PC-3 (cell line): ENCODE measurements at regions not wholly inside any gene's neighbourhood (a gene's known extent, or its start where the extent isn't known, plus 50 kb on each side); places are given as distances from the start of the nearest gene placed in this dataset.
"Not testable (repeated sequence)": the region's sequence is repeated elsewhere in the genome, so short reads cannot be mapped to it uniquely, and the experiment has no call there.

Source experiments
- CTCF ChIP-seq: fragments of 300-600 bp; sonication (generic); conservative IDR thresholded peaks from 2 replicates; pipeline ENCODE4 v1.5.1; 2017; ENCODE audit warnings: antibody characterized with exemption, low read depth, mild to moderate bottlenecking, low read length
- EZH2 ChIP-seq: fragments of 300-600 bp; sonication (generic); IDR thresholded peaks from one replicate; pipeline ENCODE4 v1.6.1; 2017; ENCODE audit warnings: antibody characterized with exemption, mild to moderate bottlenecking, low read length; ENCODE audit not compliant: unreplicated experiment
- EZH2phosphoT487 ChIP-seq: fragments of 300-600 bp; sonication (generic); IDR thresholded peaks from 2 replicates; pipeline ENCODE4 v1.6.1; 2018; ENCODE audit warnings: mild to moderate bottlenecking, antibody characterized with exemption, low read length, borderline replicate concordance

GRCh38 chrX:7988013-7988759 lies 61.0 kb upstream of the PNPLA4 start:
- not testable (repeated sequence) for TF ChIP-seq CTCF, EZH2, EZH2phosphoT487
